SK-N-SH (cell line): ENCODE measurements at regions not wholly inside any gene's neighbourhood (a gene's known extent, or its start where the extent isn't known, plus 50 kb on each side); places are given as distances from the start of the nearest gene placed in this dataset.
A peak's percentile ranks its signal among the peaks of the same experiment; 100 is the strongest.

Source experiments
- CTCF ChIA-PET: fragments of 300-600, 350-600 bp; formaldehyde crosslinking; extraction: SDS; loops from one replicate; lab custom pipeline; 2021; lab: Yijun Ruan, JAX
- POLR2A ChIA-PET: fragments of 350-600 bp; sonication (Branson Sonifier 250); formaldehyde crosslinking; extraction: SDS; loops from one replicate; lab custom pipeline; 2020; ENCODE audit warnings: antibody characterized with exemption, inconsistent platforms; lab: Yijun Ruan, JAX
- DNase-seq: peaks from one replicate; pipeline ENCODE4 v3.0.0; 2012
- H2AFZ ChIP-seq: fragments of 200-600 bp; sonication (generic); 2 replicates; pipeline ENCODE4 v1.8.1; 2016; ENCODE audit warnings: antibody characterized with exemption, mild to moderate bottlenecking, low read depth
- H3F3A ChIP-seq: fragments of 200-600 bp; sonication (generic); replicated peaks from 2 replicates; pipeline ENCODE3; 2016; ENCODE audit warnings: antibody characterized with exemption, mild to moderate bottlenecking; ENCODE audit not compliant: insufficient read depth
- H3K27ac ChIP-seq, 2 experiments: fragments of 200-500 bp in 1 of 2; fragments of 200-600 bp in 1 of 2; sonication (Bioruptor generic) in 1 of 2; sonication (generic), shearing (Covaris generic) in 1 of 2; 2 replicates each; pipeline versions ENCODE4 v1.5.1 to v1.6.1; 2014 to 2016; ENCODE audit warnings: low read depth in 2 of 2, inconsistent platforms in 1 of 2, low read length in 1 of 2, mild to moderate bottlenecking in 1 of 2, mixed read lengths in 1 of 2
- H3K27me3 ChIP-seq: fragments of 200-600 bp; sonication (generic), shearing (Covaris generic); 2 replicates; pipeline ENCODE4 v1.6.1; 2016; ENCODE audit warnings: mixed run types; ENCODE audit not compliant: insufficient read depth
- H3K36me3 ChIP-seq, 2 experiments: fragments of 200-500 bp in 1 of 2; fragments of 200-600 bp in 1 of 2; sonication (Bioruptor generic) in 1 of 2; sonication (generic) in 1 of 2; replicated peaks in 1 of 2; 2 replicates each; pipeline versions ENCODE3 to v1.5.1; 2014 to 2016; ENCODE audit warnings: low read length in 1 of 2, mild to moderate bottlenecking in 1 of 2; ENCODE audit not compliant: insufficient read depth in 2 of 2, control insufficient read depth in 1 of 2
- H3K4me1 ChIP-seq, 2 experiments: fragments of 200-500 bp in 1 of 2; fragments of 200-600 bp in 1 of 2; sonication (Bioruptor generic) in 1 of 2; sonication (generic), shearing (Covaris generic) in 1 of 2; 2 replicates each; pipeline versions ENCODE4 v1.5.1 to v1.6.1; 2014 to 2016; ENCODE audit warnings: low read depth in 1 of 2, low read length in 1 of 2, mixed run types in 1 of 2; ENCODE audit not compliant: insufficient read depth in 2 of 2, control insufficient read depth in 1 of 2
- H3K4me2 ChIP-seq: fragments of 200-600 bp; sonication (generic), shearing (Covaris generic); 2 replicates; pipeline ENCODE4 v1.6.1; 2017; ENCODE audit warnings: mixed run types
- H3K4me3 ChIP-seq, 2 experiments: fragments of 200-500 bp in 1 of 2; fragments of 200-600 bp in 1 of 2; sonication (Bioruptor generic) in 1 of 2; sonication (generic), shearing (Covaris generic) in 1 of 2; 2 replicates each; pipeline versions ENCODE4 v1.5.1 to v1.8.1; 2014 to 2016; ENCODE audit warnings: low read depth in 2 of 2, inconsistent platforms in 1 of 2, low read length in 1 of 2, mild to moderate bottlenecking in 1 of 2, mixed read lengths in 1 of 2, moderate library complexity in 1 of 2
- H3K79me2 ChIP-seq: fragments of 200-600 bp; sonication (generic); 2 replicates; pipeline ENCODE4 v1.8.1; 2017; ENCODE audit warnings: mild to moderate bottlenecking; ENCODE audit not compliant: insufficient read depth
- H3K9ac ChIP-seq: fragments of 200-600 bp; sonication (generic); 2 replicates; pipeline ENCODE4 v1.6.1; 2017; ENCODE audit warnings: mixed run types
- H3K9me2 ChIP-seq: fragments of 200-600 bp; sonication (generic); 2 replicates; pipeline ENCODE4 v1.6.1; 2017; ENCODE audit warnings: mixed run types
- H3K9me3 ChIP-seq: fragments of 200-600 bp; sonication (generic); 2 replicates; pipeline ENCODE4 v1.6.1; 2017; ENCODE audit warnings: mixed run types, mild to moderate bottlenecking, moderate library complexity
- H4K20me1 ChIP-seq: fragments of 200-600 bp; sonication (generic); 2 replicates; pipeline ENCODE4 v1.6.1; 2017; ENCODE audit warnings: mild to moderate bottlenecking, mixed run types; ENCODE audit not compliant: insufficient read depth
- ELF1 ChIP-seq: IDR thresholded peaks from 2 replicates; pipeline ENCODE4 v1.4.0; 2012
- EZH2phosphoT487 ChIP-seq: fragments of 200-600 bp; sonication (generic); IDR thresholded peaks from 2 replicates; pipeline ENCODE4 v1.6.1; 2017; ENCODE audit warnings: low read depth, mixed run types, mild to moderate bottlenecking, antibody characterized with exemption, moderate library complexity, borderline replicate concordance
- GABPA ChIP-seq: IDR thresholded peaks from 2 replicates; pipeline ENCODE4 v1.4.0; 2012; ENCODE audit warnings: low read depth, mild to moderate bottlenecking
- MEF2A ChIP-seq: IDR thresholded peaks from 2 replicates; pipeline ENCODE4 v1.4.0; 2012; ENCODE audit warnings: low read depth, borderline replicate concordance
- NFIC ChIP-seq: IDR thresholded peaks from 2 replicates; pipeline ENCODE4 v1.4.0; 2012; ENCODE audit warnings: borderline replicate concordance
- NRF1 ChIP-seq: IDR thresholded peaks from 2 replicates; pipeline ENCODE4 v1.6.1; 2012; ENCODE audit warnings: low read depth, mild to moderate bottlenecking, low read length
- RFX5 ChIP-seq: IDR thresholded peaks from 2 replicates; pipeline ENCODE4 v1.6.1; 2012; ENCODE audit warnings: mild to moderate bottlenecking, improper control_type of control experiment, low read length
- RXRA ChIP-seq: IDR thresholded peaks from 2 replicates; pipeline ENCODE4 v1.4.0; 2012; ENCODE audit warnings: low read depth, mild to moderate bottlenecking, borderline replicate concordance
- TAF1 ChIP-seq: IDR thresholded peaks from 2 replicates; pipeline ENCODE4 v1.6.1; 2012; ENCODE audit warnings: low read depth, mild to moderate bottlenecking, low read length, moderate library complexity, borderline replicate concordance
- TCF12 ChIP-seq: IDR thresholded peaks from 2 replicates; pipeline ENCODE4 v1.4.0; 2012
- WGBS: methylation state at CpG from one replicate; pipeline ENCODE4 v1.1.6; 2017; ENCODE audit warnings: low lambda C conversion rate; 5-methylcytosine and 5-hydroxymethylcytosine counted together
- TF ChIP-seq, protein P1 (sequence below): IDR thresholded peaks from 2 replicates; pipeline ENCODE4 v1.4.0; 2012; ENCODE audit warnings: low read depth, borderline replicate concordance
- TF ChIP-seq, protein P2 (sequence below): IDR thresholded peaks from 2 replicates; pipeline ENCODE4 v1.6.1; 2012; ENCODE audit warnings: mild to moderate bottlenecking, low read depth, low read length, moderate library complexity
- TF ChIP-seq, protein P3 (sequence below): fragments of 150-350 bp; IDR thresholded peaks from 2 replicates; pipeline ENCODE4 v1.6.1; 2017; ENCODE audit warnings: antibody characterized with exemption, low read length, low read depth, borderline replicate concordance
- TF ChIP-seq, protein P4 (sequence below): fragments of 150-350 bp; IDR thresholded peaks from 2 replicates; pipeline ENCODE4 v1.6.1; 2016; ENCODE audit warnings: mild to moderate bottlenecking, low read depth, low read length
- TF ChIP-seq, protein P5 (sequence below): IDR thresholded peaks from 2 replicates; pipeline ENCODE4; 2012

DNA sequence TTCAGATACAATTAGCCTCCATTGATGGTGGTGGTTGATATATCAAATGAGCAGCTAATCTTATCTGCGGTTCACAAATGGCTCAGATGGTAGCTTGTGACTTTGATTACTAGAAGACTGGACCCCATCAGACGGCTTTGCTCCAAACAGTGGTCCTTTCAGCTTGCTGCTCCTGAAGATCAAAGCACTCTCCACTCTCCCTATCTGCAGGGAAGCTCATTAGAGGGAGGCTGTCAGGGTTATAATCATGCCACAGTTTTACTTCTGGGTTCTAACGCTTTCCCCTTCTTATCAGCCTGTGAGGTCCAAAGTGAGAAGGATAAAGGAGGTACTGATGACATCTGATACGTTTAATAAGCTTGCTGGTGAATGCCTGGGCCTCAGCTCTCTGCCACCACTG, 247.1 kb upstream of the NT5C1B start (continued):
- TF ChIP-seq, protein P1, sequence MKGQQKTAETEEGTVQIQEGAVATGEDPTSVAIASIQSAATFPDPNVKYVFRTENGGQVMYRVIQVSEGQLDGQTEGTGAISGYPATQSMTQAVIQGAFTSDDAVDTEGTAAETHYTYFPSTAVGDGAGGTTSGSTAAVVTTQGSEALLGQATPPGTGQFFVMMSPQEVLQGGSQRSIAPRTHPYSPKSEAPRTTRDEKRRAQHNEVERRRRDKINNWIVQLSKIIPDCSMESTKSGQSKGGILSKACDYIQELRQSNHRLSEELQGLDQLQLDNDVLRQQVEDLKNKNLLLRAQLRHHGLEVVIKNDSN = no peak

DNA sequence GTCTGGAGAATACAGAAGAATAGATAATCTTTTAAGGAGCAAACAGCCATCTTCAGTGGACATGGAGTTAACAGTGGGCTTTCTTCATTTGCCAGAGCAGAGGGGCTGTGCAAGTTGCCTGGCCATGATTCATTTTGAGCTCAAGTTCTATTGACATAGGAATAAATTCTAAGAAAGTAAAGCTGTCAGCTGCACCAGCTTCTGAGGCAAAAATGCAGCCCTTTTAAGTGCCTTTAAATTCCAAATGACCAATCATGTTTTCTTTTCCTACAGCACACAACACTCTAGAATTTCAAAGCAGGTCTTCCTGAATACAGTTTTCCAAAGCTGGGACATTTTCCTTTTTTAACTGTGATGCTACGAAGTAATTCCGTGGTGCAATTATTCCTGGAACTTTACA, 246.4 kb upstream of the NT5C1B start:
- Histone ChIP-seq H3K4me2 (no peak overlapping the region), H3K27me3 (no peaks in the 10 kb centered on the region), H3K9me2 (no peaks in the 10 kb centered on the region), H2AFZ (no peak overlapping the region), H3K79me2 (no peaks in the 10 kb centered on the region), H3K9ac (no peak overlapping the region), H3K4me3 (no peak overlapping the region), H3K36me3 (no peaks in the 10 kb centered on the region), H3K9me3 (no peaks in the 10 kb centered on the region), H3K27ac (no peak overlapping the region), H3F3A (peaks cover 3% of the 10 kb centered on the region), H3K4me1 (peaks cover 4 to 26% of the 10 kb centered on the region in 2 experiments), H4K20me1 (no peaks in the 10 kb centered on the region)
- no peak for DNase-seq
- ChIA-PET CTCF (interaction anchor here (0.9 to 3.9 kb wide), 3 partner anchors 9 to 20 kb away, joined by 4 to 22 read pairs (median 5); no protein-coding TSS in a partner anchor), POLR2A (no interaction called here)
- 100% methylated on average over 2 of the region's 2 CpGs for WGBS
- TF ChIP-seq RXRA (no peak), EZH2phosphoT487 (no peak), NRF1 (no peak), TCF12 (no peak)
- TF ChIP-seq, protein P2, sequence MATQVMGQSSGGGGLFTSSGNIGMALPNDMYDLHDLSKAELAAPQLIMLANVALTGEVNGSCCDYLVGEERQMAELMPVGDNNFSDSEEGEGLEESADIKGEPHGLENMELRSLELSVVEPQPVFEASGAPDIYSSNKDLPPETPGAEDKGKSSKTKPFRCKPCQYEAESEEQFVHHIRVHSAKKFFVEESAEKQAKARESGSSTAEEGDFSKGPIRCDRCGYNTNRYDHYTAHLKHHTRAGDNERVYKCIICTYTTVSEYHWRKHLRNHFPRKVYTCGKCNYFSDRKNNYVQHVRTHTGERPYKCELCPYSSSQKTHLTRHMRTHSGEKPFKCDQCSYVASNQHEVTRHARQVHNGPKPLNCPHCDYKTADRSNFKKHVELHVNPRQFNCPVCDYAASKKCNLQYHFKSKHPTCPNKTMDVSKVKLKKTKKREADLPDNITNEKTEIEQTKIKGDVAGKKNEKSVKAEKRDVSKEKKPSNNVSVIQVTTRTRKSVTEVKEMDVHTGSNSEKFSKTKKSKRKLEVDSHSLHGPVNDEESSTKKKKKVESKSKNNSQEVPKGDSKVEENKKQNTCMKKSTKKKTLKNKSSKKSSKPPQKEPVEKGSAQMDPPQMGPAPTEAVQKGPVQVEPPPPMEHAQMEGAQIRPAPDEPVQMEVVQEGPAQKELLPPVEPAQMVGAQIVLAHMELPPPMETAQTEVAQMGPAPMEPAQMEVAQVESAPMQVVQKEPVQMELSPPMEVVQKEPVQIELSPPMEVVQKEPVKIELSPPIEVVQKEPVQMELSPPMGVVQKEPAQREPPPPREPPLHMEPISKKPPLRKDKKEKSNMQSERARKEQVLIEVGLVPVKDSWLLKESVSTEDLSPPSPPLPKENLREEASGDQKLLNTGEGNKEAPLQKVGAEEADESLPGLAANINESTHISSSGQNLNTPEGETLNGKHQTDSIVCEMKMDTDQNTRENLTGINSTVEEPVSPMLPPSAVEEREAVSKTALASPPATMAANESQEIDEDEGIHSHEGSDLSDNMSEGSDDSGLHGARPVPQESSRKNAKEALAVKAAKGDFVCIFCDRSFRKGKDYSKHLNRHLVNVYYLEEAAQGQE = no peak

DNA sequence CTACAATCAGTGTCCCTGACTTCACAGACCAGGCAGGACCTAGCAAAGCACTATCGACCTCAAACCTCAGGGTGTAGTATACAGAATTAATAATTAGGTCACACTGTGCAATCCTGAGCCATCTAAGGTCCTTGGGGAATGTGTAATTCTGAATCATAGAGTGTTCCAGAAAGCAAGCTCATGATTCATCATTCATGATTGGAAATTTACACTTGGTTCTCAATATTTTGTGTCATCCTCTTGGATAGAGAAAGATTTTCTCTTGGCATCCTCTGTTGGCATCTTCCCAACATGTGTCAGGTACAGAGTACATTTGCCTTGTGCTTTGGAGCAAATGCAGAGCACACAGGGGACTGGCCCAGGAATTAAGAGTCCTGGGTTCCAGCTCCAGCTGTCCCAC, 245.0 kb upstream of the NT5C1B start:
- no peaks in the 10 kb centered on the region for H4K20me1 ChIP-seq
- no peak for DNase-seq
- H3K36me3 ChIP-seq = no peaks in the 10 kb centered on the region
- H3K4me1 ChIP-seq = peaks cover 4 to 41% of the 10 kb centered on the region in 2 experiments
- no peaks in the 10 kb centered on the region for H3K9me3 ChIP-seq
- CTCF ChIA-PET = interaction anchor here (1.0 to 3.9 kb wide), 4 partner anchors 9 to 313 kb away, joined by 3 to 22 read pairs (median 3); no protein-coding TSS in a partner anchor
- H3K4me3 ChIP-seq = no peak overlapping the region
- no peaks in the 10 kb centered on the region for H3K79me2 ChIP-seq
- POLR2A ChIA-PET = no interaction called here
- no peak overlapping the region for H3K9ac ChIP-seq
- WGBS = 44% methylated on average over 1 of the region's 1 CpG
- H3K4me2 ChIP-seq = peak overlapping the region; percentile 5; the same call in 1 of the 2 replicates
- H3K27ac ChIP-seq = no peak overlapping the region; a peak in 1 of 4 replicates
- no peaks in the 10 kb centered on the region for H3K27me3 ChIP-seq
- H2AFZ ChIP-seq = no peak overlapping the region
- no peaks in the 10 kb centered on the region for H3K9me2 ChIP-seq
- peaks cover 17% of the 10 kb centered on the region for H3F3A ChIP-seq
- TF ChIP-seq, protein P1 = no peak
- TF ChIP-seq GABPA = no peak
- no peak for TF ChIP-seq TAF1
- TF ChIP-seq NFIC = peak; percentile 90
- TF ChIP-seq, protein P3, sequence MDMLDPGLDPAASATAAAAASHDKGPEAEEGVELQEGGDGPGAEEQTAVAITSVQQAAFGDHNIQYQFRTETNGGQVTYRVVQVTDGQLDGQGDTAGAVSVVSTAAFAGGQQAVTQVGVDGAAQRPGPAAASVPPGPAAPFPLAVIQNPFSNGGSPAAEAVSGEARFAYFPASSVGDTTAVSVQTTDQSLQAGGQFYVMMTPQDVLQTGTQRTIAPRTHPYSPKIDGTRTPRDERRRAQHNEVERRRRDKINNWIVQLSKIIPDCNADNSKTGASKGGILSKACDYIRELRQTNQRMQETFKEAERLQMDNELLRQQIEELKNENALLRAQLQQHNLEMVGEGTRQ = no peak; the same call in 1 of the 2 replicates
- TF ChIP-seq, protein P4, sequence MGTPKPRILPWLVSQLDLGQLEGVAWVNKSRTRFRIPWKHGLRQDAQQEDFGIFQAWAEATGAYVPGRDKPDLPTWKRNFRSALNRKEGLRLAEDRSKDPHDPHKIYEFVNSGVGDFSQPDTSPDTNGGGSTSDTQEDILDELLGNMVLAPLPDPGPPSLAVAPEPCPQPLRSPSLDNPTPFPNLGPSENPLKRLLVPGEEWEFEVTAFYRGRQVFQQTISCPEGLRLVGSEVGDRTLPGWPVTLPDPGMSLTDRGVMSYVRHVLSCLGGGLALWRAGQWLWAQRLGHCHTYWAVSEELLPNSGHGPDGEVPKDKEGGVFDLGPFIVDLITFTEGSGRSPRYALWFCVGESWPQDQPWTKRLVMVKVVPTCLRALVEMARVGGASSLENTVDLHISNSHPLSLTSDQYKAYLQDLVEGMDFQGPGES = no peak
- TF ChIP-seq, protein P5, sequence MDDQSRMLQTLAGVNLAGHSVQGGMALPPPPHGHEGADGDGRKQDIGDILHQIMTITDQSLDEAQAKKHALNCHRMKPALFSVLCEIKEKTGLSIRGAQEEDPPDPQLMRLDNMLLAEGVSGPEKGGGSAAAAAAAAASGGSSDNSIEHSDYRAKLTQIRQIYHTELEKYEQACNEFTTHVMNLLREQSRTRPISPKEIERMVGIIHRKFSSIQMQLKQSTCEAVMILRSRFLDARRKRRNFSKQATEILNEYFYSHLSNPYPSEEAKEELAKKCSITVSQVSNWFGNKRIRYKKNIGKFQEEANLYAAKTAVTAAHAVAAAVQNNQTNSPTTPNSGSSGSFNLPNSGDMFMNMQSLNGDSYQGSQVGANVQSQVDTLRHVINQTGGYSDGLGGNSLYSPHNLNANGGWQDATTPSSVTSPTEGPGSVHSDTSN = peak; percentile 63
- TF ChIP-seq ELF1 = no peak
- TF ChIP-seq RFX5 = no peak
- no peak for TF ChIP-seq MEF2A
